ENCODE measurements at regions not wholly inside any gene's neighbourhood (a gene's known extent, or its start where the extent isn't known, plus 50 kb on each side); places are given as distances from the start of the nearest gene placed in this dataset.

DNA sequence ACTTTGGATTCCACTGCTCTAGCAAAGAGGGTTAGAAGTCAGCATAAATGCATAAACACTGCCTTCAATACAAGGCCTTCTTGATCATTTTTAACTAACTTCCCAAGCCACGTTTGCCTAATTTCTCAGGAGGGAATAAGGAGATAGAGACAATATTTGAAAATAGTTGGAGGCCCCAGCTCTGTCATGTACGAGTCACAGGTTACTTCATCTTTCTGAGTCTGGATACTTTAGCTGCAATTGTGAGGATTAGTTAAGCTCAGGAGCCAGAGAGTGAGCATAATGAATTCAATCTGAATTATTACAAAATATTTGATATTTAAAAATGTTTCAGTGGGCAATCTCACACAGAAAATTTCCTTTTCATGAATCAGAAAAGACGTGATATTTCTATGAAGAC, 298.9 kb downstream of the SHOX2 start:
- no peak for DNase-seq (ENCODE audit: low read depth)

DNA sequence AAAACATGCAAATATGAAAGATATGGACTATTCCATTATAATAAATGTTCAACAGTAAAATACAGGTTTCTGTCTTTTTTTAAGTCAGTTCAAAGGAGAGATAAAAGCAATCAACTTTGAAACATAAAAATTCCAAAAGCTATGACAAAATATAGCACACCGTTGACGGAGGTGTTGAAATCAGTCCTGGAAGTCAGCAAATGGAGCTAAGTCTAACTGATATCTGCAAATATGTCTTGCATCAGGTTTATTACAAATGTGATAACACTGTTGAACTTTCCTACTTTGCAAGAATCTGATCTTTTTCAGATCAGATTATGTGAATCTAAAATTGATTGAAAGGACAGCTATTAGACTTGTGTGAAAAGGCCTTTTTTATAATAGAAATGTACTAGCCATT, 300.7 kb downstream of the SHOX2 start:
- DNase-seq (ENCODE audit: low read depth) = no peak

DNA sequence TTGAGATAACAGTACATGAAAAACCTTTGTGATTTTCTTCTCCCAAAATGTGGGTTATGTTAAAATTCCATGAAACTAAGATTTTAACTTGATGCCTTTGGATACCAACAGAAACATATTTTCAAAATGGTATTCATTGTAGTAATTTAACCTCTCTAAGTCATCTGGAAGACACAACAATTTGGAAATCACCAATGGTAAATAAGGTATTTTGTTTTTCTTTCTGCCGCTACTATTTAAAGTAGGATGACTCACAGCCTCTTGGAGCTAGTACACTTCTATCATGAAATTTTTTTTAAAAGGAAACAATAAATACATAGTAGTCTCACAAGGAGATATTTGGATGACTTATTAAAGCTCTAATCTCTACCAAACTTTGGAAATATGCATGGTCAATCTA, 291.6 kb upstream of the VEPH1 start:
- peak; percentile 15 for DNase-seq (ENCODE audit: low read depth)

DNA sequence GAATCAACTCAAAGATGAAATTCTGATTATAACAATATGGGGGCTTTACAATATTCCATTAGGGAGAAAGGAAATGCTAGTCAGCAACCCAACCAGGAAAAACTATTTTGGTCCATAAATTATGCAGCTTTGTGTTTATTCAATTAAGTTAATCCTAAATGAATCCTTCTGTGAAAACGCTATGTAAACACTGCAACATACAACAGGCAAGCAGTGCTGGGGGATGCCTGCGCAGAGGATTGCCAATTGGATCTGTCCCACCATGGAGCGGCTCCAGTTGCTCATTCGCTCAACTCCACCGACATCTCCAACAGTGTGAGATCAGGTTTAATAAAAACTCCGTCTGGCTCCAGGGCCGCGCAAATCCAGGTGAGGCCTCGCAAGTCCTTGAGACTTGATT, 290.5 kb upstream of the VEPH1 start:
- no peak for DNase-seq (ENCODE audit: low read depth)

DNA sequence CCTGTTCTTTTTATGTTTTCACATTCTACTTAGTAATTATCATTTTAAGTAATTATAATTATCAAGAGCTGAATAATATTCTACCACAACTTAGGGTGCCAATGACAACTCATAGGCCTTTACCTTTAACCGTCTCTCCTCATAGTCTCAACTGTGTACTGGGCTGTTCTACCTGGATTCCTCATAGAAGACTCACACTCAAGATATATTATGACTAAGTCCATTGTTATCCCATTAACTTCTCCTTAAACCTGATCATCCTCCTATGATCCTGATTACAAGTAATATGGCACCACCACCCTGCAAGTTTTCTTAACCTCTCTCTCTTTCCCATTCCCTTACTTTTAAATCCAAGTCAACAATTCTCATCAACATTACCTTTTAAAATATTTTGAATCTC, 285.9 kb upstream of the VEPH1 start:
- no peak for DNase-seq (ENCODE audit: low read depth)

DNA sequence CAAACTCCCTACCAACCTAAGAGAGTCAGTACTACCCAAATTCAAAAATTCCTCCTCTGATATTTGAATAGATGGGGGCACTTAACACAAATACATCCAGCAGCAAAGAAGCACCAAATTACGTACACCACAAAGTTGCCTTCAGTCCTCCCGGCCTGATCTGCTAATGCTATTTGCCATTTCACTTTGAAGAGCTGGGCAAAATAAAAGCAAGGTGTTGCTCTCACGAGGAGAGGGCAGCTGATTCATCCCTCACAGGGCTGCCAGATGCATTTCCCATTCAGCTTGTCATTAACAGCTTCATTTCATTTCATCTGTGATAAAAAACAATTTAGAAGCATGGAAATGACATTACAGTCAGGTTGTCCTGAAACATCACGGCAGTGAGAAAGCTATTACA, 283.4 kb upstream of the VEPH1 start:
- no peak for DNase-seq (ENCODE audit: low read depth)

GRCh38 chr3:157786211-157786610, 283.0 kb upstream of the VEPH1 start:
- DNase-seq (ENCODE audit: low read depth) = peak; percentile 55

DNA sequence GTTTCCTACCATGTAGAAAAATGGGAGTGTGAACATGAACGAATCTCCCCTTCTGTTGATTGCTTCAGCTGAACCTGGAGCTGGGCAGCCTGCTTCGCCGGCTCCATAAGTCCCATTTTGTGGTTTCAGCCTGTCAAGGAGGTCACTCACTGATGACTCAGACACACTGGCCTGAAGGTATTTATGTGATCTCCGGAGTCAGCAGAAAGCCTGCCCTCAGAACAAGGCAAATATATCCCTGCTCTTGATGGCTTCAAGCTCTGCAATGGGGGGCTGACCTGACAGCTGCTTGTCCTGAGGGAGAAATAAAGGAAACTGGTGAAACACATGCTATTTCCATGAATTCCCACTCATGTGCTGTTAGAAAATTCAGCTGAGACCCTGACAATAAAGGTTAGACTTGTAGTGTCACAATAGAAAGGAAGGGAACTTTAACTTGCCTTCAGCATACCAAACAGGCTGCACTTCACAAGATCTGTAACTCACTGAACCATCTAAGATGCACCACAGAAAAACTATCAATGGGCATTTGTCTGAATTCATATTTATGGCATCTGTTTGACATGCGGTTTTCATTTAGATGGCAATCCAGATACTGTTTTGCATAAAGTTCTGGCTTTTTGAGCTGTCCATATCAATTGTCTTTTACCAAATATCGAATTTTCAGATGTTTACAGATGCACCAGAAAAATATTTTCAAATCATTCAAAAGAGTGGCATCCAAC, 282.0 kb upstream of the VEPH1 start:
- peak; percentile 84 for DNase-seq (ENCODE audit: low read depth)

DNA sequence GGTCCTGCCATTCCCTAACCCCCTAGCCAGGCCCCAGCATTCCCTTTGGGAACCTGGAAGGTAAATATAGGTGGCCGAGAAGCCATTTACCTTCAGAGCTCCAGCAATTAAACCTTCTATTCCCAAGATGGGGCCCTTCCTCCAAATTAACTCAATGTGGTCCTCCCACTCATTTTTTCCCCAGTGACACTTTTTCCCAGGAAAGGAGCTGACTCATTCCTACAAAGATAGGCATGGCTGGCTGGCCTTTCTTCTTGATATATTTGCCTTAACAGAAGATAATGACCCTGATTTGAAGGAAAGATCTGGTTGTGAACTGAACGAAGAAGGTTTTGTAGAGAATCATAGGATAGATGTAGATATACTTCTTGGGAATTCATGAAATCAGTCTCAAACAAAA, 279.0 kb upstream of the VEPH1 start:
- DNase-seq (ENCODE audit: low read depth) = peak; percentile 24

- DNase-seq (ENCODE audit: low read depth) = no peak
Measured at GRCh38 chr3:157776861-157777260, 273.6 kb upstream of the VEPH1 start.

DNA sequence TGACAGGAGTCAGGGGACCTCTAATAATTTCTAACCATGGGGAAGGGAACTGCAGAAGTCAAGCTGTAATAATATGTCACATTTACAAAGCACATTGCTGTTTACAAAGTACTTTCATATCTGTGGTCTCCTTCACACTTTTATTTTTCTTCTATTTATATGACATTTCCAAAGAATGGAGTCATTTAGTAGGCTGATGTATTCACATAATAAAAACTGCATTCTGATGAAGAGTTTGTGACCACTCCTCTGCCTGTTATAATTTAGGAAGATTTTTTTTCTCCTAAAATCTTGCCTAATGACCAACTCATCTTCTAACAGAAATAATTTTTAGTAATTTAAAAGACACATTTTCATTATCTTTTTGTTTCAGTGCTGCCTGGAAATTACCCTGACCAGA, 272.2 kb upstream of the VEPH1 start:
- no peak for DNase-seq (ENCODE audit: low read depth)

- no peak for DNase-seq (ENCODE audit: low read depth)
Measured at GRCh38 chr3:157769378-157769777, 266.2 kb upstream of the VEPH1 start.

DNA sequence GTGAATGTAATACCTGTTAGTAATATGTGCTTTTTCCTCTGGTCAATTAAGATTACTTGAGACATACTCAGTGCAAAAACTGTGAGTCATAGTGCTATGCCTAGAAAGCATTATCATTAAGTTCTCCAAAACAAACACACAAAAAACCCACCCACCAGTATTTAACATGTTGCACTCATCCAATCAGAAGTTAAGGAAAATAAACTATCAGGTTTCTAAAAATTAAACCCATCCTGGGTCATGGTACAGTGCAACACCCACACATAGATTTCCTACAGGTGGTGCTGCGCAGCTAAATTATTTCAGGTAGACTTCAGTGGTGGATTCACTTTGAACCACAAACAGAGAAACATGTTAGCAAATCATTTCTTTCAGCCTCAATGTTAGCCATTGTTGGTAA, 264.4 kb upstream of the VEPH1 start:
- no peak for DNase-seq (ENCODE audit: low read depth)

GRCh38 chr3:157763644-157764043, 260.4 kb upstream of the VEPH1 start:
- DNase-seq (ENCODE audit: low read depth) = no peak

DNA sequence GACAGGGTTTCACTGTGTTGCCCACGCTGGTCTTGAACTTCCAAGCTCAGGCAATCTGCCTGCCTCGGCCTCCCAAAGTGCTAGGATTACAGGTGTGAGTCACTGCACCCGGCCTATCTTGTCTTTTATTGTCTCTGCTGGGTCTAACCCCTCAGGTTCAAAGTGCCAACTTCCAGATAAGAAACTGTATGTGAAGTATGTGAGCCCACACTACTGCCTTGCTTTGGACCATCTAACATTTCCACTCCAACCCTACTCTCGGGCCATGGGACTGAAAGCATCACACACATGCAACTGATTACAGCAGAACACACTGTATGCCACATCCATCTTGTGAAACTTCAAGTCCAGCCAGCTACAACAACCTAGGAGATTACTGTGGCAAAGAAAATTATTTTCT, 256.1 kb upstream of the VEPH1 start:
- DNase-seq (ENCODE audit: low read depth) = no peak

DNA sequence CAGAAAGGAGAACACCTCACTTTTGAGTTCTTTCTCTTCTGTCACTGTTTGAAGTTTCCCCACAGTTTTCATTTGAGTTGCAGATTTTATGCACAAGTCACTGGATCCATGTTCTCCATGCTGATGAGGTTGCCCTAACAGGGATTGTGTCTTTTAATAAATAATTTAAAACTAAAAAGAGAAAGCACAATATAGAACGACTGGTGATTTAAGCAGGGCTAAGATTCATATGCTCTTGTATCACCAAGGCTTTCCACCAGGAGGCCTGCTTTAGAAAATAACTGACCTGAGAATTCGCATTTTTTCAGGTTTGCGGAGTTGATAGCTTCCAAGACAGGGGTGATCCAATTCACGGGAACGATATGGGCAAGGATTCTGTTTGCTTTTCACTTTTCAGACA, 252.0 kb upstream of the VEPH1 start:
- no peak for DNase-seq (ENCODE audit: low read depth)

- DNase-seq (ENCODE audit: low read depth) = no peak
Measured at GRCh38 chr3:157754451-157754850, 251.2 kb upstream of the VEPH1 start.

DNA sequence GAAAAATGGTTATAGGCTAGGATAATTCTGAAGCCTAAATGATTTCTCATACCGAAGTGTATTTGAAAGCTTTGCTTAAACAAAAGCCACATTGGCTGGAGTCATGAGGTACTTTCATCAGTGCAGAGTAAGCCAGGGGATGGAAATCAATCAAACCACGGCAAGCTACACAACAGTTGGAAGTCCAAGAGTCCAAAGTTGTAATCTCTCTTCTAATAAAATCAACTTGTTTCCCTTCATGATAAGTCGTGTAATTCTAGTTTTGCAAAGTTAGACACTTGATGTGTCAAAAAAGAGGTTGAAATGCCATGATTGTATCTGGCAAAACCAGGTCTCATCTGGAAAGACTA, 250.5 kb upstream of the VEPH1 start:
- no peak for DNase-seq (ENCODE audit: low read depth)

- no peak for DNase-seq (ENCODE audit: low read depth)
Measured at GRCh38 chr3:157752956-157753786, 250.0 kb upstream of the VEPH1 start.

DNA sequence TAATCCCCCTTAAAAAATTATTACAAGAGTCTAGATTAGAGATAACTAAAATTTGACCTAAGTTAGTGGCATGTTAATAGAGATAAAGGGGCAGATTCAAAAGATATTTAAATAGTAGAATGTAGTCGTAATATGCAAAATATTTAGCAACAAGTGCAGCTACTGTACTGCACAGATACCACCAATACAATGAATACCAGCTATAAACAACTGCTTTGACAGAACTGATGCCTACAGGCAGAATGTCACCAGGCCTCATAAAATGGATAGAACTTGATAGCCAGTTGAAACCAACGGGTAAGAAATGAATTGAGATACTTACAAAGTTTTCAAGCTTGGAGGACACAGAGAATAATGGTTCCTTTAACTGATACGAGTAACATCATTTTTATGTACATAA, 249.3 kb upstream of the VEPH1 start:
- DNase-seq (ENCODE audit: low read depth) = no peak

DNA sequence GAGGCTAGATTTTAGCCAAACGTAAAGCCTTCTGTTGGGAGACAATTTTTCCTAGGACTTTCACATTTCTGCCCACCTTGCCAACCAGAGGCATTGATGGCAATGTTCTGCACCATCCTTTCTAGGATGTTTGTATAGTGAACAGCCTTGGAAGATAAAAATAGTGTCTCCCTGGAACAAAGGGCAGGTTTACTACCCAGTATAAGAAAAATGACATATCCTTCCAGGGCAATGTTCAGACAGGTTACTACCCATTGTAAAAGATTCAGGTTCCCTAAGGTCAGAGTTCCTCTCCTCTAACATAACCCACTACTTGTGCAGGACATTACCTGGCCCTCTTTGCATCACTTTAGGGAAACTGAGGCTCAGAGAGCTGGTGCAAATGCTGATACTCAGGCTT, 248.2 kb upstream of the VEPH1 start:
- DNase-seq (ENCODE audit: low read depth) = no peak

GRCh38 chr3:157746391-157746790, 243.2 kb upstream of the VEPH1 start:
- no peak for DNase-seq (ENCODE audit: low read depth)

- DNase-seq (ENCODE audit: low read depth) = no peak
Measured at GRCh38 chr3:157741607-157742006, 238.4 kb upstream of the VEPH1 start.

DNA sequence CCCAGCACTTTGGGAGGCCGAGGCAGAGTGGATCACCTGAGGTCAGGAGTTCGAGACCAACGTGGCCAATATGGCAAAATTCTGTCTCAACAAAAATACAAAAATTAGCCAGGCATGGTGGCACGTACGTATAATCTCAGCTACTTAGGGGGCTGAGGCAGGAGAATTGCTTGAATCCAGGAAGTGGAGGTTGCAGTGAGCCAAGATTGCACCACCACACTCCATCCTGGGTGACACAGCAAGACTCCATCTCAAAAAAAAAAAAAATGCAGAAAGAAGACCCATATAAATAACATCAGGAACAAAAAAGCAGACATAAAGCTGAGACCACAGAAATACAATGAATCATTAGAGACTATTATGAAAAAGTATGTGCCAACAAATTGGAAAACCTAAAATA, 235.2 kb upstream of the VEPH1 start:
- DNase-seq (ENCODE audit: low read depth) = no peak
